Activated CD4-positive, alpha-beta T cell treated with anti-CD3 and anti-CD28 coated beads, Interleukin-2, Interleukin-4, amounts not matched to agents 100 ng/mL and 50 ng/mL, durations not matched to agents 16 hours and 8 hours (primary cell): ENCODE measurements at regions not wholly inside any gene's neighbourhood (a gene's known extent, or its start where the extent isn't known, plus 50 kb on each side); places are given as distances from the start of the nearest gene placed in this dataset.

Experiments used
- DNase-seq: peaks from one replicate; pipeline ENCODE4 v3.0.0-alpha.2; 2020; ENCODE audit warnings: low spot score

GRCh38 chr15:97350813-97351212 lies 609.7 kb upstream of the ARRDC4 start:
- no peak for DNase-seq

- DNase-seq, result no peak
These were observed 577.0 kb upstream of the ARRDC4 start for GRCh38 chr15:97383516-97383915.

- DNase-seq, result no peak
These were observed 573.6 kb upstream of the ARRDC4 start for GRCh38 chr15:97386940-97387339.

- DNase-seq, result no peak
These were observed 559.3 kb upstream of the ARRDC4 start for GRCh38 chr15:97401195-97401594.

- no peak for DNase-seq
These were observed 558.5 kb upstream of the ARRDC4 start for GRCh38 chr15:97401970-97402369.

- DNase-seq, result no peak
These were observed 553.7 kb upstream of the ARRDC4 start for GRCh38 chr15:97406841-97407240.

GRCh38 chr15:97410897-97411575 lies 549.5 kb upstream of the ARRDC4 start:
- DNase-seq, result no peak

- no peak for DNase-seq
These were observed 540.4 kb upstream of the ARRDC4 start for GRCh38 chr15:97420130-97420529.

- DNase-seq, result no peak
These were observed 534.9 kb upstream of the ARRDC4 start for GRCh38 chr15:97425596-97425995.

GRCh38 chr15:97443101-97443500 lies 517.4 kb upstream of the ARRDC4 start:
- no peak for DNase-seq

GRCh38 chr15:97446138-97446537 lies 514.4 kb upstream of the ARRDC4 start:
- DNase-seq, result no peak

GRCh38 chr15:97456521-97457202 lies 503.8 kb upstream of the ARRDC4 start:
- DNase-seq, result no peak

- no peak for DNase-seq
These were observed 503.2 kb upstream of the ARRDC4 start for GRCh38 chr15:97457203-97457847.

- DNase-seq, result no peak
These were observed 500.7 kb upstream of the ARRDC4 start for GRCh38 chr15:97459771-97460170.

- DNase-seq, result no peak
These were observed 499.3 kb upstream of the ARRDC4 start for GRCh38 chr15:97461226-97461625.

GRCh38 chr15:97463696-97464095 lies 496.8 kb upstream of the ARRDC4 start:
- no peak for DNase-seq

- no peak for DNase-seq
These were observed 490.1 kb upstream of the ARRDC4 start for GRCh38 chr15:97470417-97470816.

- DNase-seq, result no peak
These were observed 486.9 kb upstream of the ARRDC4 start for GRCh38 chr15:97473627-97474026.

GRCh38 chr15:97479957-97480356 lies 480.5 kb upstream of the ARRDC4 start:
- DNase-seq, result no peak

GRCh38 chr15:97482521-97482920 lies 478.0 kb upstream of the ARRDC4 start:
- DNase-seq, result no peak

- no peak for DNase-seq
These were observed 477.3 kb upstream of the ARRDC4 start for GRCh38 chr15:97483232-97483631.

- no peak for DNase-seq
These were observed 470.1 kb upstream of the ARRDC4 start for GRCh38 chr15:97490429-97490828.

GRCh38 chr15:97501291-97501690 lies 459.2 kb upstream of the ARRDC4 start:
- no peak for DNase-seq
